ENCODE measurements at regions not wholly inside any gene's neighbourhood (a gene's known extent, or its start where the extent isn't known, plus 50 kb on each side); places are given as distances from the start of the nearest gene placed in this dataset.
A peak's percentile ranks its signal among the peaks of the same experiment; 100 is the strongest.
"Not testable (repeated sequence)": the region's sequence is repeated elsewhere in the genome, so short reads cannot be mapped to it uniquely, and the experiment has no call there.

- no peak for DNase-seq (ENCODE audit: low read depth, low spot score)
- H3K4me3 ChIP-seq (ENCODE audit: low read depth, low read length), result no peak overlapping the region
- TF ChIP-seq, protein P1, sequence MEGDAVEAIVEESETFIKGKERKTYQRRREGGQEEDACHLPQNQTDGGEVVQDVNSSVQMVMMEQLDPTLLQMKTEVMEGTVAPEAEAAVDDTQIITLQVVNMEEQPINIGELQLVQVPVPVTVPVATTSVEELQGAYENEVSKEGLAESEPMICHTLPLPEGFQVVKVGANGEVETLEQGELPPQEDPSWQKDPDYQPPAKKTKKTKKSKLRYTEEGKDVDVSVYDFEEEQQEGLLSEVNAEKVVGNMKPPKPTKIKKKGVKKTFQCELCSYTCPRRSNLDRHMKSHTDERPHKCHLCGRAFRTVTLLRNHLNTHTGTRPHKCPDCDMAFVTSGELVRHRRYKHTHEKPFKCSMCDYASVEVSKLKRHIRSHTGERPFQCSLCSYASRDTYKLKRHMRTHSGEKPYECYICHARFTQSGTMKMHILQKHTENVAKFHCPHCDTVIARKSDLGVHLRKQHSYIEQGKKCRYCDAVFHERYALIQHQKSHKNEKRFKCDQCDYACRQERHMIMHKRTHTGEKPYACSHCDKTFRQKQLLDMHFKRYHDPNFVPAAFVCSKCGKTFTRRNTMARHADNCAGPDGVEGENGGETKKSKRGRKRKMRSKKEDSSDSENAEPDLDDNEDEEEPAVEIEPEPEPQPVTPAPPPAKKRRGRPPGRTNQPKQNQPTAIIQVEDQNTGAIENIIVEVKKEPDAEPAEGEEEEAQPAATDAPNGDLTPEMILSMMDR (IDR thresholded peaks at IDR 0.05; ENCODE audit: low read depth, low read length), result no peak
- in situ Hi-C loops (cut with HindIII; ENCODE audit: low sequenced_read_pairs), result no loop called here
Measured at GRCh38 chr5:148750614-148751013, 75.8 kb upstream of the ADRB2 start.

GRCh38 chr5:148751025-148751424 is 75.4 kb upstream of the ADRB2 start:
- DNase-seq (ENCODE audit: low read depth, low spot score), result no peak
- in situ Hi-C loops (cut with HindIII; ENCODE audit: low sequenced_read_pairs), result no loop called here
- TF ChIP-seq, protein P1 (IDR thresholded peaks at IDR 0.05; ENCODE audit: low read depth, low read length), result no peak
- no peak overlapping the region for H3K4me3 ChIP-seq (ENCODE audit: low read depth, low read length)

GRCh38 chr5:148752375-148752774 is 74.0 kb upstream of the ADRB2 start:
- H3K4me3 ChIP-seq (ENCODE audit: low read depth, low read length); DNase-seq (ENCODE audit: low read depth, low spot score); in situ Hi-C loops (cut with HindIII; ENCODE audit: low sequenced_read_pairs): not testable (repeated sequence)

- in situ Hi-C loops (cut with HindIII; ENCODE audit: low sequenced_read_pairs), result no loop called here
- H3K4me3 ChIP-seq (ENCODE audit: low read depth, low read length), result no peak overlapping the region
- TF ChIP-seq, protein P1 (IDR thresholded peaks at IDR 0.05; ENCODE audit: low read depth, low read length), result no peak
- no peak for DNase-seq (ENCODE audit: low read depth, low spot score)
Measured at GRCh38 chr5:148759101-148759500, 67.3 kb upstream of the ADRB2 start.

DNA sequence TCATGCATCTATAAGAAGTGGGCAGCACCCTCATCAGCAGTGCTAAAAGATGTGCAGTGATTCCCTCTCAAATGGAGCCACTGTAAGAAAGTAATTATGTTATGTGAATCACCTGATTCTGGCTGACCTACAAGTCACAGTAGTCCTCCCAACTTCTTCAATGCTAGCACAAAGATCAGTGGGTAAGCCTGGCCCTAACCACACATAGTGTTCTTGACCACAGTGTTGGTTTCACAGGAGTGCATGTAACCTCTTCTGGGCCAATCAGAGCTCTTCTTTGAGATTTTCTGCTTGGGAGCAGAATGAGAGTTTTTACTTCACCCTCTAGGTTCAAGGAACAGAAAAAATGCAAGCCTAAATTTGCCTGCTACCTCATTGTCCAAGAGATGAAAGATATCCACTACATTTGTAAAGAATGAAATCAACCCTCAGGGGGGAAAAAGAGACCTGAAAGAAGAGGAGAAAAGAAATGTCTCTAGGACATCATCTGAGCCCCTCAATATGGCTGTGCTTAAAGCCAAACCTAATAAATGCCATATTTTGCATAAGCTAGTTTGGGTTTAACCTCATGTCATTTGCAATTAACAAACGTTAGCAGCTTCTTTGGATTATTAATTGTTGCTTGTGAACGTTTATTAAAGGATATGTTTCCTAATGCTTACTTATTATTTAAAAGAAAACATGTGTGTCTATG is 65.3 kb upstream of the ADRB2 start:
- peak; percentile 36 for DNase-seq (ENCODE audit: low read depth, low spot score)
- in situ Hi-C loops (cut with HindIII; ENCODE audit: low sequenced_read_pairs), result no loop called here
- H3K4me3 ChIP-seq (ENCODE audit: low read depth, low read length), result no peak overlapping the region
- TF ChIP-seq, protein P1 (IDR thresholded peaks at IDR 0.05; ENCODE audit: low read depth, low read length), result no peak

- TF ChIP-seq, protein P1 (IDR thresholded peaks at IDR 0.05; ENCODE audit: low read depth, low read length), result no peak
- in situ Hi-C loops (cut with HindIII; ENCODE audit: low sequenced_read_pairs), result no loop called here
- no peak for DNase-seq (ENCODE audit: low read depth, low spot score)
- H3K4me3 ChIP-seq (ENCODE audit: low read depth, low read length), result no peak overlapping the region
Measured at GRCh38 chr5:148763996-148764395, 62.4 kb upstream of the ADRB2 start.

- DNase-seq (ENCODE audit: low read depth, low spot score), result no peak
- no peak overlapping the region for H3K4me3 ChIP-seq (ENCODE audit: low read depth, low read length)
- in situ Hi-C loops (cut with HindIII; ENCODE audit: low sequenced_read_pairs), result no loop called here
- TF ChIP-seq, protein P1 (IDR thresholded peaks at IDR 0.05; ENCODE audit: low read depth, low read length), result no peak
Measured at GRCh38 chr5:148765061-148765460, 61.4 kb upstream of the ADRB2 start.
